GM12873 (cell line): ENCODE measurements at regions not wholly inside any gene's neighbourhood (a gene's known extent, or its start where the extent isn't known, plus 50 kb on each side); places are given as distances from the start of the nearest gene placed in this dataset.

ENCODE experiments used
- CTCF ChIP-seq: IDR thresholded peaks from 2 replicates; pipeline ENCODE4 v1.5.1; 2012; ENCODE audit warnings: low read depth, mild to moderate bottlenecking, moderate library complexity, low read length, control low read depth; ENCODE audit not compliant: insufficient read depth; ENCODE audit errors: missing control alignments

GRCh38 chr4:3857269-3857926 is 91.2 kb downstream of the ADRA2C start:
- TF ChIP-seq CTCF, result no peak

- TF ChIP-seq CTCF, result no peak
Measured at GRCh38 chr4:3858046-3858730, 92.0 kb downstream of the ADRA2C start.

- no peak for TF ChIP-seq CTCF
Measured at GRCh38 chr4:3858765-3859388, 92.7 kb downstream of the ADRA2C start.

- TF ChIP-seq CTCF, result no peak
Measured at GRCh38 chr4:3859571-3859970, 93.4 kb downstream of the ADRA2C start.

- TF ChIP-seq CTCF, result no peak
Measured at GRCh38 chr4:3860061-3860912, 94.1 kb downstream of the ADRA2C start.

GRCh38 chr4:3860913-3861636 is 94.9 kb downstream of the ADRA2C start:
- no peak for TF ChIP-seq CTCF
